OCI-LY1 (cell line): ENCODE measurements at regions not wholly inside any gene's neighbourhood (a gene's known extent, or its start where the extent isn't known, plus 50 kb on each side); places are given as distances from the start of the nearest gene placed in this dataset.

Experiments
- H2AFZ ChIP-seq: fragments of 200-600 bp; sonication (generic), shearing (Covaris generic); 2 replicates; pipeline ENCODE4 v1.6.0; 2014; ENCODE audit warnings: antibody characterized with exemption, mild to moderate bottlenecking, low read length
- H3F3A ChIP-seq: fragments of 200-600 bp; sonication (generic), shearing (Covaris generic); 2 replicates; pipeline ENCODE4 v1.6.0; 2014; ENCODE audit warnings: mild to moderate bottlenecking, antibody characterized with exemption, low read length, moderate library complexity; ENCODE audit not compliant: insufficient read depth
- H3K27ac ChIP-seq: fragments of 200-600 bp; sonication (generic); 2 replicates; pipeline ENCODE4 v1.5.1; 2014; ENCODE audit warnings: low read length, mixed run types, mild to moderate bottlenecking, low read depth; ENCODE audit not compliant: poor library complexity, severe bottlenecking
- H3K27me3 ChIP-seq: fragments of 200-600 bp; sonication (generic); 2 replicates; pipeline ENCODE4 v1.6.0; 2014; ENCODE audit warnings: antibody characterized with exemption, mild to moderate bottlenecking, low read length, moderate library complexity; ENCODE audit not compliant: insufficient read depth
- H3K36me3 ChIP-seq: fragments of 200-600 bp; sonication (generic); 2 replicates; pipeline ENCODE4 v1.6.1; 2014; ENCODE audit warnings: mild to moderate bottlenecking, antibody characterized with exemption, low read length, moderate library complexity, mixed read lengths; ENCODE audit not compliant: insufficient read depth
- H3K4me1 ChIP-seq: fragments of 200-600 bp; sonication (generic); 2 replicates; pipeline ENCODE4 v1.5.1; 2014; ENCODE audit warnings: mild to moderate bottlenecking, low read length, moderate library complexity; ENCODE audit not compliant: insufficient read depth, severe bottlenecking
- H3K4me2 ChIP-seq: fragments of 200-600 bp; sonication (generic), shearing (Covaris generic); 2 replicates; pipeline ENCODE4 v1.6.1; 2014; ENCODE audit warnings: low read length
- H3K4me3 ChIP-seq: fragments of 200-600 bp; sonication (generic); 2 replicates; pipeline ENCODE4 v1.5.1; 2014; ENCODE audit warnings: low read length, low read depth, mild to moderate bottlenecking, mixed read lengths; ENCODE audit not compliant: poor library complexity, severe bottlenecking
- H3K79me2 ChIP-seq: fragments of 200-600 bp; shearing (Covaris generic); 2 replicates; pipeline ENCODE4 v1.6.1; 2016; ENCODE audit warnings: mixed run types, low read length, mixed read lengths; ENCODE audit not compliant: insufficient read depth
- H3K9ac ChIP-seq: fragments of 200-600 bp; sonication (generic), shearing (Covaris generic); 2 replicates; pipeline ENCODE4 v1.6.1; 2014; ENCODE audit warnings: mild to moderate bottlenecking, low read length, mixed read lengths
- H3K9me2 ChIP-seq: fragments of 200-600 bp; sonication (generic), shearing (Covaris generic); 2 replicates; pipeline ENCODE4 v1.6.1; 2014; ENCODE audit warnings: low read depth, mild to moderate bottlenecking, low read length, mixed read lengths
- H3K9me3 ChIP-seq: fragments of 200-600 bp; shearing (Covaris generic); 2 replicates; pipeline ENCODE4 v1.6.1; 2014; ENCODE audit warnings: low read length, mixed read lengths
- H4K20me1 ChIP-seq: fragments of 200-600 bp; sonication (generic), shearing (Covaris generic); 2 replicates; pipeline ENCODE4 v1.6.0; 2016; ENCODE audit warnings: mild to moderate bottlenecking, low read length; ENCODE audit not compliant: insufficient read depth
- CTCF ChIP-seq: fragments of 200-600 bp; sonication (generic), shearing (Covaris generic); IDR thresholded peaks from 2 replicates; pipeline ENCODE4 v1.5.1; 2017; ENCODE audit warnings: mild to moderate bottlenecking, antibody characterized with exemption, low read length, moderate library complexity, mixed read lengths
- EZH2 ChIP-seq: fragments of 200-600 bp; sonication (generic), shearing (Covaris generic); IDR thresholded peaks from 2 replicates; pipeline ENCODE4 v1.8.0; 2017; ENCODE audit warnings: borderline replicate concordance, mixed run types, mild to moderate bottlenecking, antibody characterized with exemption, low read length, moderate library complexity, mixed read lengths

- Histone ChIP-seq H3K27me3 (no peaks in the 10 kb centered on the region), H4K20me1 (no peaks in the 10 kb centered on the region), H3K36me3 (no peaks in the 10 kb centered on the region), H3K4me1 (no peaks in the 10 kb centered on the region), H3K79me2 (no peaks in the 10 kb centered on the region), H3K9me3 (no peaks in the 10 kb centered on the region), H3K4me3 (no peak overlapping the region), H2AFZ (no peak overlapping the region), H3K9me2 (no peaks in the 10 kb centered on the region), H3K9ac (no peak overlapping the region), H3F3A (no peaks in the 10 kb centered on the region), H3K4me2 (no peak overlapping the region), H3K27ac (no peak overlapping the region)
- no peak for TF ChIP-seq EZH2
- TF ChIP-seq CTCF = no peak
These were observed 704.2 kb downstream of the EDEM1 start for GRCh38 chr3:5891711-5892110.

- no peak overlapping the region for H3K9ac ChIP-seq
These were observed 710.6 kb downstream of the EDEM1 start for GRCh38 chr3:5898106-5898505.

GRCh38 chr3:5899014-5899761, 711.7 kb downstream of the EDEM1 start:
- no peak overlapping the region for H3K27ac ChIP-seq
- H3K4me2 ChIP-seq = no peak overlapping the region
- H4K20me1 ChIP-seq = no peaks in the 10 kb centered on the region
- H3K79me2 ChIP-seq = no peaks in the 10 kb centered on the region
- no peaks in the 10 kb centered on the region for H3K9me3 ChIP-seq
- H3K9me2 ChIP-seq = no peaks in the 10 kb centered on the region
- H2AFZ ChIP-seq = no peak overlapping the region
- no peak for TF ChIP-seq EZH2
- no peak for TF ChIP-seq CTCF
- H3K9ac ChIP-seq = no peak overlapping the region
- H3K27me3 ChIP-seq = no peaks in the 10 kb centered on the region
- H3K4me1 ChIP-seq = no peaks in the 10 kb centered on the region
- H3F3A ChIP-seq = no peaks in the 10 kb centered on the region
- H3K4me3 ChIP-seq = no peak overlapping the region
- no peaks in the 10 kb centered on the region for H3K36me3 ChIP-seq

More at GRCh38 chr3:5898106-5898505, 710.6 kb downstream of the EDEM1 start:
- Histone ChIP-seq H3K27ac (no peak overlapping the region), H3F3A (no peaks in the 10 kb centered on the region), H3K79me2 (no peaks in the 10 kb centered on the region), H3K36me3 (no peaks in the 10 kb centered on the region), H3K4me1 (no peaks in the 10 kb centered on the region), H4K20me1 (no peaks in the 10 kb centered on the region), H3K4me2 (no peak overlapping the region), H2AFZ (no peak overlapping the region), H3K4me3 (no peak overlapping the region), H3K9me2 (no peaks in the 10 kb centered on the region), H3K27me3 (no peaks in the 10 kb centered on the region), H3K9me3 (no peaks in the 10 kb centered on the region)
- TF ChIP-seq EZH2 (no peak), CTCF (no peak)
